ENCODE measurements at regions not wholly inside any gene's neighbourhood (a gene's known extent, or its start where the extent isn't known, plus 50 kb on each side); places are given as distances from the start of the nearest gene placed in this dataset.

DNA sequence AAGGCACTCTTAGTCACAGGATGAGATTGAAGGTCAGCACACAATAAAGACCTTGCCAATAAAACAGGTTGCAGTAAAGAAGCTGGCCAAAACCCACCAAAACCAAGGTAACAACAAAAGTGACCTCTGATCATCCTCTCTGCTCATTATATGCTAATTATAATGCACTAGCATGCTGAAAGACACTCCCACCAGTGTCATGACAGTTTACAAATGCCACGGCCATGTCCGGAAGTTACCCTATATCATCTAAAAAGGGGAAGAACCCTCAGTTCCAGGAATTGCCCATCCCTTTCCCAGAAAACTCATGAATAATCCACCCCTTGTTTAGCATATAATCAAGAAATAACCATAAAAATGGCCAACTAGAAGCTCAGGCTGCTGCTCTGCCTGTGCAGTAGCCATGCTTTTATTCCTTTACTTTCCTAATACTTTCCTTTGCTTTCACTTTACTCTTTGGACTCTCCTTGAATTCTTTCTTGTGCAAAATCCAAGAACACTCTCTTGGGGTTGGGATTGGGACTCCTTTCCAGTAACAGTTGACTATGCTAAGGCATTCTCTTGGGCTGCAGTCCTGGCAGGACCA, 527.3 kb upstream of the MAP3K7 start:
- Histone ChIP-seq H3K9me3 (no peaks in the 10 kb centered on the region), H3K4me3 (no peak overlapping the region), H3K27ac (no peak overlapping the region), H3K36me3 (no peaks in the 10 kb centered on the region), H3K27me3 (no peaks in the 10 kb centered on the region), H3K4me1 (no peaks in the 10 kb centered on the region)
- intact Hi-C loops (cut with DNase I), result no loop called here
- DNase-seq (no peak), ATAC-seq (no peak)
- TF ChIP-seq, protein P1, sequence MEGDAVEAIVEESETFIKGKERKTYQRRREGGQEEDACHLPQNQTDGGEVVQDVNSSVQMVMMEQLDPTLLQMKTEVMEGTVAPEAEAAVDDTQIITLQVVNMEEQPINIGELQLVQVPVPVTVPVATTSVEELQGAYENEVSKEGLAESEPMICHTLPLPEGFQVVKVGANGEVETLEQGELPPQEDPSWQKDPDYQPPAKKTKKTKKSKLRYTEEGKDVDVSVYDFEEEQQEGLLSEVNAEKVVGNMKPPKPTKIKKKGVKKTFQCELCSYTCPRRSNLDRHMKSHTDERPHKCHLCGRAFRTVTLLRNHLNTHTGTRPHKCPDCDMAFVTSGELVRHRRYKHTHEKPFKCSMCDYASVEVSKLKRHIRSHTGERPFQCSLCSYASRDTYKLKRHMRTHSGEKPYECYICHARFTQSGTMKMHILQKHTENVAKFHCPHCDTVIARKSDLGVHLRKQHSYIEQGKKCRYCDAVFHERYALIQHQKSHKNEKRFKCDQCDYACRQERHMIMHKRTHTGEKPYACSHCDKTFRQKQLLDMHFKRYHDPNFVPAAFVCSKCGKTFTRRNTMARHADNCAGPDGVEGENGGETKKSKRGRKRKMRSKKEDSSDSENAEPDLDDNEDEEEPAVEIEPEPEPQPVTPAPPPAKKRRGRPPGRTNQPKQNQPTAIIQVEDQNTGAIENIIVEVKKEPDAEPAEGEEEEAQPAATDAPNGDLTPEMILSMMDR (IDR thresholded peaks at IDR 0.05), result no peak

DNA sequence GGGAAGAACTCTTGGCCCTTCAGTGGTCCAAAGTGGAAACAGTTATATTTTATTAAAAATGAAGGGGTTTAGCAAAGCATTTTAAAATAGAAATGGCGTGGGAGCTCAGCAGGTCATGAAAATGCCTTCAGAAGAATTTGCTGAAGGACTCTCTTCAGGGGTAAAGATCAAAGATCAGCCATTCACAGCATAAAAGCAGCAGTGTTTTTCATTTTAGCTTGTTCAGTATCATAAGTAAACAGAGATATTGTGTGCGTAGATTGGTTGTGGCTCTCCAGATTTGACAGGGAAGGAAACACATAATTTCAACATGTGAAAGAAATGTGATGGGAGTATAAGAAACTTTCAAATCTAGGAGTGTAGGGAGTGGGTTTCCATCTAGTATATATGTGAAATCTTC, 519.2 kb upstream of the MAP3K7 start:
- Histone ChIP-seq H3K27me3 (no peaks in the 10 kb centered on the region), H3K27ac (no peak overlapping the region), H3K9me3 (no peaks in the 10 kb centered on the region), H3K36me3 (no peaks in the 10 kb centered on the region), H3K4me1 (no peaks in the 10 kb centered on the region), H3K4me3 (no peak overlapping the region)
- intact Hi-C loops (cut with DNase I), result no loop called here
- DNase-seq (no peak), ATAC-seq (no peak)
- TF ChIP-seq, protein P1 (IDR thresholded peaks at IDR 0.05), result no peak

GRCh38 chr6:91105532-91105931, 518.7 kb upstream of the MAP3K7 start:
- intact Hi-C loops (cut with DNase I), result no loop called here
- TF ChIP-seq, protein P1 (IDR thresholded peaks at IDR 0.05), result no peak
- Histone ChIP-seq H3K9me3 (no peaks in the 10 kb centered on the region), H3K27me3 (no peaks in the 10 kb centered on the region), H3K4me3 (no peak overlapping the region), H3K4me1 (no peaks in the 10 kb centered on the region), H3K36me3 (no peaks in the 10 kb centered on the region), H3K27ac (no peak overlapping the region)
- ATAC-seq, result no peak
- DNase-seq, result no peak

DNA sequence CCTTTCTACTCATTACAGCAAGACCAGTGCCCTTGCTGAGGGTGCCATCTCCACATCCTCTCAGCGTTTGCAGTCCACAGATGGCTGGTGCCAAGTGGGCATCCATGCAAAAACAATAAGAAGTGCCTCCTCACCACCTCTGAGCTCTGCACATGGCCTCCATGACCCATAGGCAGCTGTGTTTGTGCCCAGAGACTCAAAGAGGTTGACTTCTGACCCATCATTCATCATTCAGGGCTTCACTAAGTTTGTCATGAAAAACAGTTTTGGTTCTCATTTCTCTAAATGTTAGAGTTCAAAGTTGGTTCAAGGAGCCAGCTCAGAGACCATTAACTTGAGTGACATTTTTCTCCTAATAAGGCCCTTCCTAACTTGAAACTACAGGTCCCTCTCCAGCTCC, 512.6 kb upstream of the MAP3K7 start:
- no peak for ATAC-seq
- Histone ChIP-seq H3K27ac (no peak overlapping the region), H3K4me3 (no peak overlapping the region), H3K36me3 (no peaks in the 10 kb centered on the region), H3K27me3 (no peaks in the 10 kb centered on the region), H3K9me3 (no peaks in the 10 kb centered on the region), H3K4me1 (no peaks in the 10 kb centered on the region)
- TF ChIP-seq, protein P1 (IDR thresholded peaks at IDR 0.05), result no peak
- no peak for DNase-seq
- intact Hi-C loops (cut with DNase I), result no loop called here

DNA sequence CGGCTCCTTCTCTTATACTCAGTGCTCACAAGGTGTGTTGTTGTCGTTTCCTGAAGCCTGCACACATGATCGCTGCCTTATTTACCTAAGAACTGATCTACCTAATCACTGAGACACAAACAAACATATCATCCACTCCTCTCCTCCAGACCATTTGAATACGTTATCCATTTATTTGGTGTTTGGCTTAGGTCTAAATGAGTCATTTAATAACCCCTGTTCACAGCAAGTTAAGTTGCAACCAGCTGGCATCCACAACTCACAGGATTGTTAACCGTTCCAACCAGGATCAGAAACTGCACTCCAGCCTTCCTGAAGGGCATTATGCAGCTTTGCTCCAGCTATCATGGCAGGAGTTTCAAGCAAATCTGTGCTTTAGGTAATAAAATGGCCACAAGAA, 511.1 kb upstream of the MAP3K7 start:
- DNase-seq, result no peak
- Histone ChIP-seq H3K9me3 (no peaks in the 10 kb centered on the region), H3K4me3 (no peak overlapping the region), H3K27me3 (no peaks in the 10 kb centered on the region), H3K36me3 (no peaks in the 10 kb centered on the region), H3K4me1 (no peaks in the 10 kb centered on the region), H3K27ac (no peak overlapping the region)
- no peak for ATAC-seq
- TF ChIP-seq, protein P1 (IDR thresholded peaks at IDR 0.05), result no peak
- intact Hi-C loops (cut with DNase I), result no loop called here

DNA sequence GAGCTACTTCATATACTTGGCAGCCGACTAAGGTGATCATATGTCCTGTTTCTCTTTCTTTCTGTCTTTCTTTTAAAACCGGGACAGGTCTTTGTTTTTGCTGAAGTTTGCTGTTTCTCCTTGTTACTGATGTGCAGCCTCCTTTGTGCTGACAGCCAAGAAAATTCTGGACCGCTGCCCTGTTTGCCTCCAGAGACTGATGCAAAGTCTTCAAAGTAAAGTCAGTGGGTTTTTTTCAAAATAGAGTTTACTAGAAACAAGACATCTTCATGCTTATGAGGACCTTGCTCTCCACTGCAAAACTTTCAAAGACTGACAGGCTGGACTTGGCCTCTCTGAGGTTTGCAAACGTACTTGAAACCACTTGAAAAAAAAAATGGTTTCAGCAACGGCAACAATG, 510.5 kb upstream of the MAP3K7 start:
- DNase-seq, result no peak

More for the DNA sequence above, 510.5 kb upstream of the MAP3K7 start:
- Histone ChIP-seq H3K27me3 (no peaks in the 10 kb centered on the region), H3K9me3 (no peaks in the 10 kb centered on the region), H3K36me3 (no peaks in the 10 kb centered on the region), H3K27ac (no peak overlapping the region), H3K4me3 (no peak overlapping the region), H3K4me1 (no peaks in the 10 kb centered on the region)
- no peak for ATAC-seq
- TF ChIP-seq, protein P1 (IDR thresholded peaks at IDR 0.05), result no peak
- intact Hi-C loops (cut with DNase I), result no loop called here

Data from upper lobe of right lung (tissue), 1 donor.